Neural cell (in vitro differentiated cells): ENCODE measurements at regions not wholly inside any gene's neighbourhood (a gene's known extent, or its start where the extent isn't known, plus 50 kb on each side); places are given as distances from the start of the nearest gene placed in this dataset.

ENCODE experiments used
- H2AFZ ChIP-seq: fragments of 200-600, 300-800 bp; sonication (generic), shearing (Covaris generic); 2 replicates; pipeline ENCODE4 v1.6.0; 2014; ENCODE audit warnings: low read depth, mild to moderate bottlenecking, antibody characterized with exemption, low read length, moderate library complexity
- H3F3A ChIP-seq: fragments of 200-600 bp; shearing (Covaris generic); 2 replicates; pipeline ENCODE4 v1.6.1; 2016; ENCODE audit warnings: mild to moderate bottlenecking, moderate library complexity, mixed read lengths, antibody characterized with exemption, low read length; ENCODE audit not compliant: insufficient read depth, poor library complexity, severe bottlenecking
- H3K27ac ChIP-seq: fragments of 200-600, 300-800 bp; sonication (generic), shearing (Covaris generic); 2 replicates; pipeline ENCODE4 v1.5.1; 2014; ENCODE audit warnings: mild to moderate bottlenecking, low read length, moderate library complexity
- H3K27me3 ChIP-seq: fragments of 300-800, 200-600 bp; sonication (generic), shearing (Covaris generic); 2 replicates; pipeline ENCODE4 v1.6.0; 2014; ENCODE audit warnings: mild to moderate bottlenecking, low read depth, low read length, moderate library complexity; ENCODE audit not compliant: insufficient read depth
- H3K36me3 ChIP-seq: fragments of 300-800, 200-600 bp; sonication (generic), shearing (Covaris generic); 2 replicates; pipeline ENCODE4 v1.5.1; 2014; ENCODE audit warnings: mild to moderate bottlenecking, antibody characterized with exemption, low read length, moderate library complexity; ENCODE audit not compliant: insufficient read depth
- H3K4me2 ChIP-seq: fragments of 300-800, 200-600 bp; sonication (generic), shearing (Covaris generic); 2 replicates; pipeline ENCODE4 v1.6.0; 2014; ENCODE audit warnings: mild to moderate bottlenecking, low read length
- H3K4me3 ChIP-seq: fragments of 300-800, 200-600 bp; sonication (generic), shearing (Covaris generic); 2 replicates; pipeline ENCODE4 v1.5.1; 2014; ENCODE audit warnings: mild to moderate bottlenecking, low read length, moderate library complexity
- H3K79me2 ChIP-seq: fragments of 200-600 bp; shearing (Covaris generic); replicated peaks from 2 replicates; pipeline ENCODE4 v1.6.0; 2014; ENCODE audit warnings: mild to moderate bottlenecking, low read length, moderate library complexity; ENCODE audit not compliant: insufficient read depth
- H3K9ac ChIP-seq: fragments of 300-800, 200-600 bp; sonication (generic), shearing (Covaris generic); 2 replicates; pipeline ENCODE4 v1.6.1; 2016; ENCODE audit warnings: mild to moderate bottlenecking, low read length, mixed read lengths
- H3K9me2 ChIP-seq: fragments of 200-600 bp; shearing (Covaris generic); 2 replicates; pipeline ENCODE4 v1.6.1; 2016; ENCODE audit warnings: mild to moderate bottlenecking, low read length, mixed read lengths; ENCODE audit not compliant: insufficient read depth
- H3K9me3 ChIP-seq: fragments of 200-600, 300-800 bp; sonication (generic), shearing (Covaris generic); 2 replicates; pipeline ENCODE4 v1.6.1; 2016; ENCODE audit warnings: mild to moderate bottlenecking, mixed run types, low read length, moderate library complexity, mixed read lengths
- H4K20me1 ChIP-seq: fragments of 200-600 bp; shearing (Covaris generic); 2 replicates; pipeline ENCODE4 v1.6.1; 2016; ENCODE audit warnings: mild to moderate bottlenecking, mixed run types; ENCODE audit not compliant: insufficient read depth
- EP300 ChIP-seq: fragments of 450-650 bp; conservative IDR thresholded peaks from 2 replicates; pipeline ENCODE4 v1.6.1; 2014; ENCODE audit warnings: antibody characterized with exemption, mild to moderate bottlenecking, moderate library complexity; ENCODE audit not compliant: poor library complexity, severe bottlenecking
- EZH2 ChIP-seq: fragments of 200-600, 300-800 bp; shearing (Covaris generic), sonication (generic); IDR thresholded peaks from 2 replicates; pipeline ENCODE4 v1.6.1; 2014; ENCODE audit warnings: antibody characterized with exemption, low read length, borderline replicate concordance, mild to moderate bottlenecking; ENCODE audit not compliant: insufficient read depth, poor library complexity, severe bottlenecking
- MXI1 ChIP-seq: fragments of 450-650 bp; conservative IDR thresholded peaks from 2 replicates; pipeline ENCODE4 v1.6.1; 2014; ENCODE audit warnings: antibody characterized with exemption, mild to moderate bottlenecking; ENCODE audit not compliant: poor library complexity, severe bottlenecking
- POLR2AphosphoS5 ChIP-seq: IDR thresholded peaks from 2 replicates; pipeline ENCODE4 v1.6.1; 2012
- RAD21 ChIP-seq: fragments of 450-650 bp; conservative IDR thresholded peaks from 2 replicates; pipeline ENCODE4 v1.6.1; 2014; ENCODE audit warnings: antibody characterized with exemption, mild to moderate bottlenecking, moderate library complexity
- SMC3 ChIP-seq: fragments of 450-650 bp; conservative IDR thresholded peaks from 2 replicates; pipeline ENCODE4 v1.6.1; 2014; ENCODE audit warnings: antibody characterized with exemption, mild to moderate bottlenecking, moderate library complexity; ENCODE audit not compliant: poor library complexity
- TAF1 ChIP-seq: IDR thresholded peaks from 2 replicates; pipeline ENCODE4 v1.6.1; 2012; ENCODE audit warnings: low read depth
- TF ChIP-seq, protein P1 (sequence below): IDR thresholded peaks from 2 replicates; pipeline ENCODE4 v1.6.1; 2012; ENCODE audit warnings: borderline replicate concordance
- TF ChIP-seq, protein P2 (sequence below): fragments of 450-650 bp; IDR thresholded peaks from 2 replicates; pipeline ENCODE4 v1.5.1; 2014; ENCODE audit warnings: antibody characterized with exemption, mild to moderate bottlenecking, moderate library complexity; ENCODE audit not compliant: poor library complexity, severe bottlenecking

- no peak overlapping the region for H2AFZ ChIP-seq
- no peaks in the 10 kb centered on the region for H3F3A ChIP-seq
- no peak overlapping the region for H3K27ac ChIP-seq
- no peak overlapping the region for H3K9ac ChIP-seq
- no peaks in the 10 kb centered on the region for H3K79me2 ChIP-seq
- no peak overlapping the region for H3K4me3 ChIP-seq
- H4K20me1 ChIP-seq, result no peaks in the 10 kb centered on the region
- no peak for TF ChIP-seq MXI1
- no peak for TF ChIP-seq EZH2
- TF ChIP-seq, protein P1, sequence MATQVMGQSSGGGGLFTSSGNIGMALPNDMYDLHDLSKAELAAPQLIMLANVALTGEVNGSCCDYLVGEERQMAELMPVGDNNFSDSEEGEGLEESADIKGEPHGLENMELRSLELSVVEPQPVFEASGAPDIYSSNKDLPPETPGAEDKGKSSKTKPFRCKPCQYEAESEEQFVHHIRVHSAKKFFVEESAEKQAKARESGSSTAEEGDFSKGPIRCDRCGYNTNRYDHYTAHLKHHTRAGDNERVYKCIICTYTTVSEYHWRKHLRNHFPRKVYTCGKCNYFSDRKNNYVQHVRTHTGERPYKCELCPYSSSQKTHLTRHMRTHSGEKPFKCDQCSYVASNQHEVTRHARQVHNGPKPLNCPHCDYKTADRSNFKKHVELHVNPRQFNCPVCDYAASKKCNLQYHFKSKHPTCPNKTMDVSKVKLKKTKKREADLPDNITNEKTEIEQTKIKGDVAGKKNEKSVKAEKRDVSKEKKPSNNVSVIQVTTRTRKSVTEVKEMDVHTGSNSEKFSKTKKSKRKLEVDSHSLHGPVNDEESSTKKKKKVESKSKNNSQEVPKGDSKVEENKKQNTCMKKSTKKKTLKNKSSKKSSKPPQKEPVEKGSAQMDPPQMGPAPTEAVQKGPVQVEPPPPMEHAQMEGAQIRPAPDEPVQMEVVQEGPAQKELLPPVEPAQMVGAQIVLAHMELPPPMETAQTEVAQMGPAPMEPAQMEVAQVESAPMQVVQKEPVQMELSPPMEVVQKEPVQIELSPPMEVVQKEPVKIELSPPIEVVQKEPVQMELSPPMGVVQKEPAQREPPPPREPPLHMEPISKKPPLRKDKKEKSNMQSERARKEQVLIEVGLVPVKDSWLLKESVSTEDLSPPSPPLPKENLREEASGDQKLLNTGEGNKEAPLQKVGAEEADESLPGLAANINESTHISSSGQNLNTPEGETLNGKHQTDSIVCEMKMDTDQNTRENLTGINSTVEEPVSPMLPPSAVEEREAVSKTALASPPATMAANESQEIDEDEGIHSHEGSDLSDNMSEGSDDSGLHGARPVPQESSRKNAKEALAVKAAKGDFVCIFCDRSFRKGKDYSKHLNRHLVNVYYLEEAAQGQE, result no peak
- TF ChIP-seq, protein P2, sequence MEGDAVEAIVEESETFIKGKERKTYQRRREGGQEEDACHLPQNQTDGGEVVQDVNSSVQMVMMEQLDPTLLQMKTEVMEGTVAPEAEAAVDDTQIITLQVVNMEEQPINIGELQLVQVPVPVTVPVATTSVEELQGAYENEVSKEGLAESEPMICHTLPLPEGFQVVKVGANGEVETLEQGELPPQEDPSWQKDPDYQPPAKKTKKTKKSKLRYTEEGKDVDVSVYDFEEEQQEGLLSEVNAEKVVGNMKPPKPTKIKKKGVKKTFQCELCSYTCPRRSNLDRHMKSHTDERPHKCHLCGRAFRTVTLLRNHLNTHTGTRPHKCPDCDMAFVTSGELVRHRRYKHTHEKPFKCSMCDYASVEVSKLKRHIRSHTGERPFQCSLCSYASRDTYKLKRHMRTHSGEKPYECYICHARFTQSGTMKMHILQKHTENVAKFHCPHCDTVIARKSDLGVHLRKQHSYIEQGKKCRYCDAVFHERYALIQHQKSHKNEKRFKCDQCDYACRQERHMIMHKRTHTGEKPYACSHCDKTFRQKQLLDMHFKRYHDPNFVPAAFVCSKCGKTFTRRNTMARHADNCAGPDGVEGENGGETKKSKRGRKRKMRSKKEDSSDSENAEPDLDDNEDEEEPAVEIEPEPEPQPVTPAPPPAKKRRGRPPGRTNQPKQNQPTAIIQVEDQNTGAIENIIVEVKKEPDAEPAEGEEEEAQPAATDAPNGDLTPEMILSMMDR, result no peak
- TF ChIP-seq SMC3, result no peak
- no peak for TF ChIP-seq POLR2AphosphoS5
- no peak for TF ChIP-seq RAD21
- no peak for TF ChIP-seq EP300
- TF ChIP-seq TAF1, result no peak
- no peaks in the 10 kb centered on the region for H3K36me3 ChIP-seq
- H3K9me2 ChIP-seq, result no peaks in the 10 kb centered on the region
- H3K9me3 ChIP-seq, result no peaks in the 10 kb centered on the region
- H3K27me3 ChIP-seq, result no peaks in the 10 kb centered on the region
- H3K4me2 ChIP-seq, result no peak overlapping the region
Measured at GRCh38 chr4:33837043-33837838, 2407.1 kb downstream of the ARAP2 start.

GRCh38 chr4:33841120-33841519, 2403.2 kb downstream of the ARAP2 start:
- Histone ChIP-seq H4K20me1 (no peaks in the 10 kb centered on the region), H3K27ac (no peak overlapping the region), H3K9me2 (no peaks in the 10 kb centered on the region), H3K9me3 (no peaks in the 10 kb centered on the region), H3K27me3 (no peaks in the 10 kb centered on the region), H3K4me3 (no peak overlapping the region), H2AFZ (no peak overlapping the region), H3K79me2 (no peaks in the 10 kb centered on the region), H3K4me2 (no peak overlapping the region), H3K36me3 (no peaks in the 10 kb centered on the region), H3K9ac (no peak overlapping the region), H3F3A (no peaks in the 10 kb centered on the region)
- TF ChIP-seq RAD21 (no peak), POLR2AphosphoS5 (no peak), SMC3 (no peak), MXI1 (no peak), TAF1 (no peak), EZH2 (no peak), EP300 (no peak)
- TF ChIP-seq, protein P1, result no peak
- TF ChIP-seq, protein P2, result no peak
